Tibial nerve (tissue), 4 donors: ENCODE measurements at regions not wholly inside any gene's neighbourhood (a gene's known extent, or its start where the extent isn't known, plus 50 kb on each side); places are given as distances from the start of the nearest gene placed in this dataset.

Experiments
- EP300 ChIP-seq, 2 donors: sonication (generic); formaldehyde crosslinking; IDR thresholded peaks; one replicate each; pipeline ENCODE4 v1.6.1; 2017; ENCODE audit warnings: antibody characterized with exemption in 2 of 2, mild to moderate bottlenecking in 1 of 2
- POLR2A ChIP-seq, 2 donors: fragments of 450-650 bp; IDR thresholded peaks; one replicate each; pipeline ENCODE4 v1.6.1; 2017; ENCODE audit warnings: antibody characterized with exemption in 2 of 2, mild to moderate bottlenecking in 2 of 2, moderate library complexity in 2 of 2
- TF ChIP-seq, protein P1 (sequence below), 5 experiments: fragments of 200-600 bp in 3 of 5; fragments of 450-650 bp in 2 of 5; sonication (generic) in 3 of 5; IDR thresholded peaks; one replicate each; pipeline ENCODE4 v1.5.1; 2016 to 2019; ENCODE audit warnings: antibody characterized with exemption in 5 of 5, mild to moderate bottlenecking in 3 of 5, moderate library complexity in 2 of 5

DNA sequence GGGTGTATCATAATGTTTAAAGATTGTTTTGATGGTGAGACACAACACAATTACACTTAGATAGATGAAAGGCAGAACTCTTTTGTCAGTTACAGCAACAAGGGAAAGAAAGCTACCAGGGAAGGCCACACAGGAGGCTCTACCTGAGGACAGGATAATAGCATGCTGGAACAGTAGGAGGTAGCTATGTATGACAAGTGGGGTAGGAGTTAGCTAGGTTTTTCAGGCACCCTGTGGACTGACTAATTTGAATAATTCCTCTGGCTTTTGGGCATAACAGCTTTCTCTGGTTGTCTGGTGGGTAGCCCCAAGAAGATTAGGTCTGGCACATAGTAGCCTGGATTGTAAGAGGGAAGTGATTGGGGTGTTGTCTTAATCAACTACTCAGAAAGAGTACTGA, 475.4 kb upstream of the CHORDC1 start:
- no peak for TF ChIP-seq POLR2A (IDR thresholded peaks at IDR 0.05)
- TF ChIP-seq, protein P1, sequence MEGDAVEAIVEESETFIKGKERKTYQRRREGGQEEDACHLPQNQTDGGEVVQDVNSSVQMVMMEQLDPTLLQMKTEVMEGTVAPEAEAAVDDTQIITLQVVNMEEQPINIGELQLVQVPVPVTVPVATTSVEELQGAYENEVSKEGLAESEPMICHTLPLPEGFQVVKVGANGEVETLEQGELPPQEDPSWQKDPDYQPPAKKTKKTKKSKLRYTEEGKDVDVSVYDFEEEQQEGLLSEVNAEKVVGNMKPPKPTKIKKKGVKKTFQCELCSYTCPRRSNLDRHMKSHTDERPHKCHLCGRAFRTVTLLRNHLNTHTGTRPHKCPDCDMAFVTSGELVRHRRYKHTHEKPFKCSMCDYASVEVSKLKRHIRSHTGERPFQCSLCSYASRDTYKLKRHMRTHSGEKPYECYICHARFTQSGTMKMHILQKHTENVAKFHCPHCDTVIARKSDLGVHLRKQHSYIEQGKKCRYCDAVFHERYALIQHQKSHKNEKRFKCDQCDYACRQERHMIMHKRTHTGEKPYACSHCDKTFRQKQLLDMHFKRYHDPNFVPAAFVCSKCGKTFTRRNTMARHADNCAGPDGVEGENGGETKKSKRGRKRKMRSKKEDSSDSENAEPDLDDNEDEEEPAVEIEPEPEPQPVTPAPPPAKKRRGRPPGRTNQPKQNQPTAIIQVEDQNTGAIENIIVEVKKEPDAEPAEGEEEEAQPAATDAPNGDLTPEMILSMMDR (IDR thresholded peaks at IDR 0.05): no peak
- TF ChIP-seq EP300 (IDR thresholded peaks at IDR 0.05): no peak
